WTC11 (cell line): ENCODE measurements at regions not wholly inside any gene's neighbourhood (a gene's known extent, or its start where the extent isn't known, plus 50 kb on each side); places are given as distances from the start of the nearest gene placed in this dataset.

Source experiments
- ATAC-seq: fragments of 200-7000 bp; cut with Tn5 transposase; 2 replicates; pipeline ENCODE4 v1.10.0; 2021; ENCODE audit warnings: mild to moderate bottlenecking, moderate library complexity
- CTCF ChIA-PET: fragments of 300-600 bp; sonication (Branson Sonifier 250); formaldehyde crosslinking; loops from one replicate; lab custom pipeline; 2021; ENCODE audit warnings: antibody characterized with exemption; lab: Charles Lee
- POLR2A ChIA-PET: fragments of 350-600 bp; sonication (Branson Sonifier 250); formaldehyde crosslinking; loops from one replicate; lab custom pipeline; 2021; ENCODE audit warnings: antibody characterized with exemption; lab: Charles Lee
- DNase-seq: peaks from one replicate; pipeline ENCODE4 v3.0.0; 2021; ENCODE audit warnings: low spot score
- H3K27ac Mint-ChIP-seq: 2 replicates; pipeline ENCODE4 v1.8.0; 2021; ENCODE audit warnings: mixed read lengths
- H3K27me3 Mint-ChIP-seq: 2 replicates; pipeline ENCODE4 v1.8.0; 2021; ENCODE audit warnings: low read depth, mild to moderate bottlenecking, moderate library complexity, mixed read lengths
- H3K36me3 Mint-ChIP-seq: 2 replicates; pipeline ENCODE4 v1.8.0; 2021; ENCODE audit warnings: mixed read lengths
- H3K4me1 Mint-ChIP-seq: 2 replicates; pipeline ENCODE4 v1.8.0; 2022; ENCODE audit warnings: mixed read lengths
- H3K4me3 Mint-ChIP-seq: 2 replicates; pipeline ENCODE4 v1.8.0; 2021; ENCODE audit warnings: mild to moderate bottlenecking, moderate library complexity, mixed read lengths
- H3K9me3 Mint-ChIP-seq: 2 replicates; pipeline ENCODE4 v1.8.0; 2021; ENCODE audit warnings: mixed read lengths
- CREB1 ChIP-seq: sonication (generic); formaldehyde crosslinking; IDR thresholded peaks from 2 replicates; pipeline ENCODE4 v1.8.0; 2023; ENCODE audit warnings: mild to moderate bottlenecking, missing genetic modification reagents
- ELF4 ChIP-seq: sonication (generic); formaldehyde crosslinking; IDR thresholded peaks from 2 replicates; pipeline ENCODE4 v1.8.1; 2022; ENCODE audit warnings: low read depth, mild to moderate bottlenecking, moderate library complexity, missing genetic modification reagents
- ETV6 ChIP-seq: sonication (generic); formaldehyde crosslinking; IDR thresholded peaks from 2 replicates; pipeline ENCODE4 v1.8.1; 2022; ENCODE audit warnings: mild to moderate bottlenecking, missing genetic modification reagents
- GTF2I ChIP-seq: fragments of 250-450 bp; sonication (Bioruptor Pico); conservative IDR thresholded peaks from 2 replicates; pipeline ENCODE4 v1.4.0; 2021; ENCODE audit warnings: mild to moderate bottlenecking
- HMGA2 ChIP-seq: fragments of 250-450 bp; sonication (Bioruptor Pico); IDR thresholded peaks from 2 replicates; pipeline ENCODE4 v1.4.0; 2021; ENCODE audit warnings: mild to moderate bottlenecking, moderate library complexity
- NR3C1 ChIP-seq: sonication (generic); formaldehyde crosslinking; conservative IDR thresholded peaks from 2 replicates; pipeline ENCODE4 v1.8.1; 2023; ENCODE audit warnings: low read depth, mild to moderate bottlenecking, missing genetic modification reagents
- SOX15 ChIP-seq: fragments of 250-450 bp; sonication (Bioruptor Pico); IDR thresholded peaks from 2 replicates; pipeline ENCODE4 v1.9.0; 2021; ENCODE audit warnings: mild to moderate bottlenecking
- TCF7 ChIP-seq: sonication (generic); formaldehyde crosslinking; IDR thresholded peaks from 2 replicates; pipeline ENCODE4 v1.8.0; 2022; ENCODE audit warnings: mild to moderate bottlenecking, low read depth, missing genetic modification reagents, moderate library complexity
- TEAD1 ChIP-seq: sonication (generic); formaldehyde crosslinking; IDR thresholded peaks from 2 replicates; pipeline ENCODE4 v1.8.0; 2022; ENCODE audit warnings: mild to moderate bottlenecking, missing genetic modification reagents
- ZNF121 ChIP-seq: sonication (generic); formaldehyde crosslinking; IDR thresholded peaks from 2 replicates; pipeline ENCODE4 v1.8.0; 2023; ENCODE audit warnings: missing genetic modification reagents
- ZNF219 ChIP-seq: sonication (generic); formaldehyde crosslinking; IDR thresholded peaks from 2 replicates; pipeline ENCODE4 v1.8.0; 2023; ENCODE audit warnings: missing genetic modification reagents, mild to moderate bottlenecking, borderline replicate concordance
- ZNF423 ChIP-seq: fragments of 250-450 bp; sonication (Bioruptor Pico); IDR thresholded peaks from 2 replicates; pipeline ENCODE4 v2.1.2; 2022; ENCODE audit warnings: mild to moderate bottlenecking, moderate library complexity
- TF ChIP-seq, protein P1 (sequence below): sonication (generic); formaldehyde crosslinking; IDR thresholded peaks from 2 replicates; pipeline ENCODE4 v1.8.1; 2022; ENCODE audit warnings: low read depth, missing genetic modification reagents, borderline replicate concordance
- TF ChIP-seq, protein P2 (sequence below): sonication (generic); formaldehyde crosslinking; IDR thresholded peaks from 2 replicates; pipeline ENCODE4 v1.8.0; 2022; ENCODE audit warnings: mild to moderate bottlenecking, missing genetic modification reagents
- TF ChIP-seq, protein P3 (sequence below): sonication (generic); formaldehyde crosslinking; IDR thresholded peaks from 2 replicates; pipeline ENCODE4 v1.8.1; 2023; ENCODE audit warnings: mild to moderate bottlenecking, missing genetic modification reagents, moderate library complexity
- TF ChIP-seq, protein P4 (sequence below): sonication (generic); formaldehyde crosslinking; IDR thresholded peaks from 2 replicates; pipeline ENCODE4 v1.8.0; 2023; ENCODE audit warnings: missing genetic modification reagents, mild to moderate bottlenecking, borderline replicate concordance
- TF ChIP-seq, protein P5 (sequence below): fragments of 250-450 bp; sonication (Bioruptor Pico); conservative IDR thresholded peaks from 2 replicates; pipeline ENCODE4 v1.9.0; 2021; ENCODE audit warnings: mild to moderate bottlenecking
- TF ChIP-seq, protein P6 (sequence below): sonication (generic); formaldehyde crosslinking; IDR thresholded peaks from 2 replicates; pipeline ENCODE4 v1.8.0; 2022; ENCODE audit warnings: mild to moderate bottlenecking, missing genetic modification reagents
- TF ChIP-seq, protein P7 (sequence below): sonication (generic); formaldehyde crosslinking; IDR thresholded peaks from 2 replicates; pipeline ENCODE4 v1.8.1; 2023; ENCODE audit warnings: mild to moderate bottlenecking, moderate library complexity, missing genetic modification reagents
- TF ChIP-seq, protein P8 (sequence below): sonication (generic); formaldehyde crosslinking; IDR thresholded peaks from 2 replicates; pipeline ENCODE4 v1.8.1; 2023; ENCODE audit warnings: mild to moderate bottlenecking, missing genetic modification reagents

DNA sequence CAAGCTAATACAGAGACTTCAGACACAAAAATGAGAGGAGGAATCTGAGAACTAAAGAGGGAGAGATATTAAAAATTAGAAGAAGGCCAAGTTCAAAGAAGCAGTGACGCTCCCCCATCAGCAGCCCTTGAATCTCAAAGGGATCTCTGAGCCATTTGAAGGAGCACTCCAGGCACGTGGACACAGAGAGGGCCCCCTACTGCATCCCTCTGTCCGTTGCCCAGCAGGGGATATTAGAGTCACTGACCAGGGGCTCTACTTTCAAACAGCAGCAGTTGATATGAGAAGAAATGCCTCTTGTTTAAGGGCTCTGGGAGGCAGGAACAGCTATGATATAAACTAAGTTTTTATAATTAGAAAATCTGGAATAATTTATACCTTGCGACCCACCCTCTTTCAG, 479.0 kb upstream of the SALL1 start:
- peaks cover 72% of the 10 kb centered on the region for H3K27me3 Mint-ChIP-seq
- peaks cover 4% of the 10 kb centered on the region for H3K36me3 Mint-ChIP-seq
- H3K27ac Mint-ChIP-seq, result no peak overlapping the region
- no peak overlapping the region for H3K4me3 Mint-ChIP-seq
- peak; percentile 31 for DNase-seq
- TF ChIP-seq ZNF219 (CRISPR knock-in tag), result no peak
- TF ChIP-seq, protein P1, sequence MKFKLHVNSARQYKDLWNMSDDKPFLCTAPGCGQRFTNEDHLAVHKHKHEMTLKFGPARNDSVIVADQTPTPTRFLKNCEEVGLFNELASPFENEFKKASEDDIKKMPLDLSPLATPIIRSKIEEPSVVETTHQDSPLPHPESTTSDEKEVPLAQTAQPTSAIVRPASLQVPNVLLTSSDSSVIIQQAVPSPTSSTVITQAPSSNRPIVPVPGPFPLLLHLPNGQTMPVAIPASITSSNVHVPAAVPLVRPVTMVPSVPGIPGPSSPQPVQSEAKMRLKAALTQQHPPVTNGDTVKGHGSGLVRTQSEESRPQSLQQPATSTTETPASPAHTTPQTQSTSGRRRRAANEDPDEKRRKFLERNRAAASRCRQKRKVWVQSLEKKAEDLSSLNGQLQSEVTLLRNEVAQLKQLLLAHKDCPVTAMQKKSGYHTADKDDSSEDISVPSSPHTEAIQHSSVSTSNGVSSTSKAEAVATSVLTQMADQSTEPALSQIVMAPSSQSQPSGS, result no peak
- peak; percentile 97 for TF ChIP-seq ZNF423 (CRISPR knock-in tag)
- peak; percentile 50; the same call in 1 of the 2 replicates for TF ChIP-seq TEAD1 (CRISPR knock-in tag)
- no peak for TF ChIP-seq TCF7 (CRISPR knock-in tag)
- TF ChIP-seq, protein P2, sequence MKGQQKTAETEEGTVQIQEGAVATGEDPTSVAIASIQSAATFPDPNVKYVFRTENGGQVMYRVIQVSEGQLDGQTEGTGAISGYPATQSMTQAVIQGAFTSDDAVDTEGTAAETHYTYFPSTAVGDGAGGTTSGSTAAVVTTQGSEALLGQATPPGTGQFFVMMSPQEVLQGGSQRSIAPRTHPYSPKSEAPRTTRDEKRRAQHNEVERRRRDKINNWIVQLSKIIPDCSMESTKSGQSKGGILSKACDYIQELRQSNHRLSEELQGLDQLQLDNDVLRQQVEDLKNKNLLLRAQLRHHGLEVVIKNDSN (CRISPR knock-in tag), result peak; percentile 44; the same call in 1 of the 2 replicates
- TF ChIP-seq, protein P3, sequence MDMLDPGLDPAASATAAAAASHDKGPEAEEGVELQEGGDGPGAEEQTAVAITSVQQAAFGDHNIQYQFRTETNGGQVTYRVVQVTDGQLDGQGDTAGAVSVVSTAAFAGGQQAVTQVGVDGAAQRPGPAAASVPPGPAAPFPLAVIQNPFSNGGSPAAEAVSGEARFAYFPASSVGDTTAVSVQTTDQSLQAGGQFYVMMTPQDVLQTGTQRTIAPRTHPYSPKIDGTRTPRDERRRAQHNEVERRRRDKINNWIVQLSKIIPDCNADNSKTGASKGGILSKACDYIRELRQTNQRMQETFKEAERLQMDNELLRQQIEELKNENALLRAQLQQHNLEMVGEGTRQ (CRISPR knock-in tag), result peak; percentile 53
- TF ChIP-seq, protein P4, sequence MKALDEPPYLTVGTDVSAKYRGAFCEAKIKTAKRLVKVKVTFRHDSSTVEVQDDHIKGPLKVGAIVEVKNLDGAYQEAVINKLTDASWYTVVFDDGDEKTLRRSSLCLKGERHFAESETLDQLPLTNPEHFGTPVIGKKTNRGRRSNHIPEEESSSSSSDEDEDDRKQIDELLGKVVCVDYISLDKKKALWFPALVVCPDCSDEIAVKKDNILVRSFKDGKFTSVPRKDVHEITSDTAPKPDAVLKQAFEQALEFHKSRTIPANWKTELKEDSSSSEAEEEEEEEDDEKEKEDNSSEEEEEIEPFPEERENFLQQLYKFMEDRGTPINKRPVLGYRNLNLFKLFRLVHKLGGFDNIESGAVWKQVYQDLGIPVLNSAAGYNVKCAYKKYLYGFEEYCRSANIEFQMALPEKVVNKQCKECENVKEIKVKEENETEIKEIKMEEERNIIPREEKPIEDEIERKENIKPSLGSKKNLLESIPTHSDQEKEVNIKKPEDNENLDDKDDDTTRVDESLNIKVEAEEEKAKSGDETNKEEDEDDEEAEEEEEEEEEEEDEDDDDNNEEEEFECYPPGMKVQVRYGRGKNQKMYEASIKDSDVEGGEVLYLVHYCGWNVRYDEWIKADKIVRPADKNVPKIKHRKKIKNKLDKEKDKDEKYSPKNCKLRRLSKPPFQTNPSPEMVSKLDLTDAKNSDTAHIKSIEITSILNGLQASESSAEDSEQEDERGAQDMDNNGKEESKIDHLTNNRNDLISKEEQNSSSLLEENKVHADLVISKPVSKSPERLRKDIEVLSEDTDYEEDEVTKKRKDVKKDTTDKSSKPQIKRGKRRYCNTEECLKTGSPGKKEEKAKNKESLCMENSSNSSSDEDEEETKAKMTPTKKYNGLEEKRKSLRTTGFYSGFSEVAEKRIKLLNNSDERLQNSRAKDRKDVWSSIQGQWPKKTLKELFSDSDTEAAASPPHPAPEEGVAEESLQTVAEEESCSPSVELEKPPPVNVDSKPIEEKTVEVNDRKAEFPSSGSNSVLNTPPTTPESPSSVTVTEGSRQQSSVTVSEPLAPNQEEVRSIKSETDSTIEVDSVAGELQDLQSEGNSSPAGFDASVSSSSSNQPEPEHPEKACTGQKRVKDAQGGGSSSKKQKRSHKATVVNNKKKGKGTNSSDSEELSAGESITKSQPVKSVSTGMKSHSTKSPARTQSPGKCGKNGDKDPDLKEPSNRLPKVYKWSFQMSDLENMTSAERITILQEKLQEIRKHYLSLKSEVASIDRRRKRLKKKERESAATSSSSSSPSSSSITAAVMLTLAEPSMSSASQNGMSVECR, result no peak
- no peak for TF ChIP-seq CREB1 (CRISPR knock-in tag)
- no peak for TF ChIP-seq HMGA2
- no peak for TF ChIP-seq GTF2I (CRISPR knock-in tag)
- no peak for TF ChIP-seq SOX15
- TF ChIP-seq, protein P5, sequence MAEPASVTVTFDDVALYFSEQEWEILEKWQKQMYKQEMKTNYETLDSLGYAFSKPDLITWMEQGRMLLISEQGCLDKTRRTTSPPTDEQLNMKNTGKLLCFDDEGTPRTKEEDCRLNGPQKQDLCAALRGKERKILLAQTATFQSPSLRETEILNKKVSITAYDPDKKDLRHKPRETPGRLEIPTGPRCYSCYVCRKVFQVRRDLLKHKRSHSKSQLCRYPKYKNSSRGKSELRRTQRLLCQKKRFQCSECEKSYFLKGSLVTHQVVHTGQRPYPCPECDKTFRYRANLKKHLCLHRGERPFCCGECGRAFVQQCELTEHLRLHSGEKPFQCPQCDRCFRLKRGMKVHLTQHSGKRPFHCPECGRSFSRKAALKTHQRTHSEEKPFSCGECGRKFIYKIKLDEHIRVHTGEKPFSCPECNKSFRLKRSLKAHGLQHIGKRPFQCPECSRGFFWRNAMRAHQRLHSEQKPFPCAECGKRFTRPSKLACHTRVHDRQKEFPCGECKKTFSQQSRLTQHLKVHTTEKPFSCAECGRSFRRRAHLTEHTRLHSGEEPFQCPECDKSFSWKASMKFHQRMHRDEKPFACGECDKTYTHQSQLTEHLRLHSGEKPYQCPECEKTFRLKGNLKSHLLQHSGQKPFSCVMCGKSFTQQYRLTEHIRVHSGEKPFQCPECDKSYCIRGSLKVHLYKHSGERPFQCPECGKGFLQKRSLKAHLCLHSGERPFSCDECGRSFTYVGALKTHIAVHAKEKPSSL, result no peak
- TF ChIP-seq, protein P6, sequence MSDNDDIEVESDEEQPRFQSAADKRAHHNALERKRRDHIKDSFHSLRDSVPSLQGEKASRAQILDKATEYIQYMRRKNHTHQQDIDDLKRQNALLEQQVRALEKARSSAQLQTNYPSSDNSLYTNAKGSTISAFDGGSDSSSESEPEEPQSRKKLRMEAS (CRISPR knock-in tag), result 0 out of 2 replicates have a peak, but pooled peaks have one; percentile 37
- no peak for TF ChIP-seq NR3C1 (CRISPR knock-in tag)
- POLR2A ChIA-PET, result no interaction called here
- CTCF ChIA-PET, result no interaction called here
- H3K4me1 Mint-ChIP-seq, result peaks cover 33% of the 10 kb centered on the region
- peak; percentile 74 for ATAC-seq
- H3K9me3 Mint-ChIP-seq, result peaks cover 7% of the 10 kb centered on the region

DNA sequence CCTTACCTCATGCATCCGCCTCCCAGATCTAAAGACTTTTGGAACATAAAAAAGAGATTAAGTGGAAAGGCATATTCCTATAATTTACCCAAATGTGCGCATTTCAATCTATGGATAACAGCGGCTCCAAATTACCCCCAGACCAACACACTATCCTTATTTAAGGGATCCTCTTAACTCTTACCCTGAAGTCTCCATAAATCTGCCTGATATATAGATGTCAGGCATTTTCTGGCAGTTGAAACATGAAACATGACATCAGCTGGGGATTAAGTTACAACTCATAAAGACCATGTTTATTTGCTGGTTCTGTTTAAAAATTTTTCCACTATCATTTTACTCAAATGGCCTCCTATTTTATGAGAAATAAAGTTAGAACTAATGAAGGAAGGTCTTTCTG, 478.5 kb upstream of the SALL1 start:
- Mint-ChIP-seq H3K4me1 (peaks cover 38% of the 10 kb centered on the region), H3K9me3 (peaks cover 6% of the 10 kb centered on the region), H3K4me3 (no peak overlapping the region), H3K27ac (no peak overlapping the region), H3K27me3 (peaks cover 71% of the 10 kb centered on the region), H3K36me3 (peaks cover 4% of the 10 kb centered on the region)
- ATAC-seq, result no peak
- no peak for DNase-seq
- ChIA-PET POLR2A (no interaction called here), CTCF (interaction anchor here (0.6 kb wide), 1 partner anchor 186 kb away, joined by 3 read pairs; no protein-coding TSS in a partner anchor)
- TF ChIP-seq, protein P7, sequence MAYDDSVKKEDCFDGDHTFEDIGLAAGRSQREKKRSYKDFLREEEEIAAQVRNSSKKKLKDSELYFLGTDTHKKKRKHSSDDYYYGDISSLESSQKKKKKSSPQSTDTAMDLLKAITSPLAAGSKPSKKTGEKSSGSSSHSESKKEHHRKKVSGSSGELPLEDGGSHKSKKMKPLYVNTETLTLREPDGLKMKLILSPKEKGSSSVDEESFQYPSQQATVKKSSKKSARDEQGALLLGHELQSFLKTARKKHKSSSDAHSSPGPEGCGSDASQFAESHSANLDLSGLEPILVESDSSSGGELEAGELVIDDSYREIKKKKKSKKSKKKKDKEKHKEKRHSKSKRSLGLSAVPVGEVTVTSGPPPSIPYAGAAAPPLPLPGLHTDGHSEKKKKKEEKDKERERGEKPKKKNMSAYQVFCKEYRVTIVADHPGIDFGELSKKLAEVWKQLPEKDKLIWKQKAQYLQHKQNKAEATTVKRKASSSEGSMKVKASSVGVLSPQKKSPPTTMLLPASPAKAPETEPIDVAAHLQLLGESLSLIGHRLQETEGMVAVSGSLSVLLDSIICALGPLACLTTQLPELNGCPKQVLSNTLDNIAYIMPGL (CRISPR knock-in tag), result no peak
- TF ChIP-seq ELF4 (CRISPR knock-in tag) (no peak), ETV6 (CRISPR knock-in tag) (no peak), ZNF219 (CRISPR knock-in tag) (no peak), GTF2I (CRISPR knock-in tag) (no peak), ZNF121 (CRISPR knock-in tag) (no peak), TEAD1 (CRISPR knock-in tag) (no peak)
- TF ChIP-seq, protein P8, sequence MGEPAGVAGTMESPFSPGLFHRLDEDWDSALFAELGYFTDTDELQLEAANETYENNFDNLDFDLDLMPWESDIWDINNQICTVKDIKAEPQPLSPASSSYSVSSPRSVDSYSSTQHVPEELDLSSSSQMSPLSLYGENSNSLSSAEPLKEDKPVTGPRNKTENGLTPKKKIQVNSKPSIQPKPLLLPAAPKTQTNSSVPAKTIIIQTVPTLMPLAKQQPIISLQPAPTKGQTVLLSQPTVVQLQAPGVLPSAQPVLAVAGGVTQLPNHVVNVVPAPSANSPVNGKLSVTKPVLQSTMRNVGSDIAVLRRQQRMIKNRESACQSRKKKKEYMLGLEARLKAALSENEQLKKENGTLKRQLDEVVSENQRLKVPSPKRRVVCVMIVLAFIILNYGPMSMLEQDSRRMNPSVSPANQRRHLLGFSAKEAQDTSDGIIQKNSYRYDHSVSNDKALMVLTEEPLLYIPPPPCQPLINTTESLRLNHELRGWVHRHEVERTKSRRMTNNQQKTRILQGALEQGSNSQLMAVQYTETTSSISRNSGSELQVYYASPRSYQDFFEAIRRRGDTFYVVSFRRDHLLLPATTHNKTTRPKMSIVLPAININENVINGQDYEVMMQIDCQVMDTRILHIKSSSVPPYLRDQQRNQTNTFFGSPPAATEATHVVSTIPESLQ (CRISPR knock-in tag), result no peak
- TF ChIP-seq, protein P3 (CRISPR knock-in tag), result no peak
